Right atrium auricular region (tissue), 2 donors: ENCODE measurements at regions not wholly inside any gene's neighbourhood (a gene's known extent, or its start where the extent isn't known, plus 50 kb on each side); places are given as distances from the start of the nearest gene placed in this dataset.
"Not testable (repeated sequence)": the region's sequence is repeated elsewhere in the genome, so short reads cannot be mapped to it uniquely, and the experiment has no call there.

ENCODE experiments used
- DNase-seq: peaks from one replicate; pipeline ENCODE4 v3.0.0-alpha.2; 2019; ENCODE audit warnings: low spot score
- H3K27ac ChIP-seq, 2 donors: fragments of 200-600 bp; sonication (generic); 1 replicate in 1 of 2; 2 replicates in 1 of 2; pipeline ENCODE4 v1.5.1; 2016 to 2019
- H3K27me3 ChIP-seq, 2 donors: fragments of 200-600 bp; sonication (generic); one replicate each; pipeline versions ENCODE4 v1.5.1 to v1.6.0; 2017 to 2019
- H3K36me3 ChIP-seq: fragments of 200-600 bp; sonication (generic); one replicate; pipeline ENCODE4 v1.5.1; 2016
- H3K4me1 ChIP-seq, 2 donors: fragments of 200-600 bp; sonication (generic); one replicate each; pipeline versions ENCODE4 v1.5.1 to v1.6.0; 2017 to 2019
- H3K4me3 ChIP-seq, 2 donors: fragments of 200-600 bp; sonication (generic); 1 replicate in 1 of 2; 2 replicates in 1 of 2; pipeline ENCODE4 v1.5.1; 2017 to 2019; ENCODE audit warnings: mild to moderate bottlenecking in 1 of 2, moderate library complexity in 1 of 2
- H3K9me3 ChIP-seq, 2 donors: fragments of 200-600 bp; sonication (generic); one replicate each; pipeline ENCODE4 v1.5.1; 2019
- CTCF ChIP-seq, 2 donors: fragments of 200-600 bp; sonication (generic); IDR thresholded peaks; one replicate each; pipeline ENCODE4 v1.5.1; 2019; ENCODE audit warnings: antibody characterized with exemption in 2 of 2

GRCh38 chr17:45584092-45585036 lies 93.8 kb upstream of the PLEKHM1 start:
- peak overlapping the region; percentile 67 to 73 for H3K27ac ChIP-seq
- DNase-seq: no peak

GRCh38 chr17:45585037-45585733 lies 94.7 kb upstream of the PLEKHM1 start:
- peak overlapping the region; percentile 49 to 65 for H3K4me3 ChIP-seq
- peak overlapping the region; percentile 67 to 73 for H3K27ac ChIP-seq
- peaks cover 0 to 24% of the 10 kb centered on the region in 2 donors for H3K4me1 ChIP-seq
- peak; percentile 84 for DNase-seq
- H3K9me3 ChIP-seq, H3K36me3 ChIP-seq, H3K27me3 ChIP-seq: not testable (repeated sequence)
- peak in 1 of 2 donors; percentile 33 for TF ChIP-seq CTCF (IDR thresholded peaks at IDR 0.05)

More at GRCh38 chr17:45584092-45585036, 93.8 kb upstream of the PLEKHM1 start:
- H3K4me3 ChIP-seq: peak overlapping the region; percentile 49 to 65
- TF ChIP-seq CTCF (IDR thresholded peaks at IDR 0.05): no peak
- no peaks in the 10 kb centered on the region for H3K36me3 ChIP-seq
- no peaks in the 10 kb centered on the region for H3K27me3 ChIP-seq
- H3K4me1 ChIP-seq: peaks cover 0 to 24% of the 10 kb centered on the region in 2 donors
- no peaks in the 10 kb centered on the region for H3K9me3 ChIP-seq

- H3K4me3 ChIP-seq: peak overlapping the region; percentile 49 to 65
- peaks cover 0 to 24% of the 10 kb centered on the region in 2 donors for H3K4me1 ChIP-seq
- DNase-seq, H3K27me3 ChIP-seq, H3K36me3 ChIP-seq, H3K9me3 ChIP-seq: not testable (repeated sequence)
- TF ChIP-seq CTCF (IDR thresholded peaks at IDR 0.05): peak in 1 of 2 donors; percentile 48
- peak overlapping the region; percentile 67 to 73 for H3K27ac ChIP-seq
Observed at GRCh38 chr17:45585794-45586650, 95.5 kb upstream of the PLEKHM1 start.

- not testable (repeated sequence) for H3K4me3 ChIP-seq, H3K27ac ChIP-seq, H3K36me3 ChIP-seq, H3K9me3 ChIP-seq, DNase-seq, H3K27me3 ChIP-seq
- peaks cover 0 to 24% of the 10 kb centered on the region in 2 donors for H3K4me1 ChIP-seq
Observed at GRCh38 chr17:45586651-45586934, 96.1 kb upstream of the PLEKHM1 start.

- not testable (repeated sequence) for H3K9me3 ChIP-seq
- peak; percentile 83 for DNase-seq
- TF ChIP-seq CTCF (IDR thresholded peaks at IDR 0.05): peak; percentile 55 to 76
Observed at GRCh38 chr17:45592433-45592923, 102.0 kb upstream of the PLEKHM1 start.

GRCh38 chr17:45596347-45596746 lies 105.8 kb upstream of the PLEKHM1 start:
- not testable (repeated sequence) for DNase-seq, H3K9me3 ChIP-seq, H3K4me1 ChIP-seq, H3K4me3 ChIP-seq, H3K27me3 ChIP-seq, H3K27ac ChIP-seq, H3K36me3 ChIP-seq

More at GRCh38 chr17:45592433-45592923, 102.0 kb upstream of the PLEKHM1 start:
- H3K4me1 ChIP-seq, H3K27ac ChIP-seq, H3K36me3 ChIP-seq, H3K27me3 ChIP-seq, H3K4me3 ChIP-seq: not testable (repeated sequence)

GRCh38 chr17:45600052-45601012 lies 109.8 kb upstream of the PLEKHM1 start:
- H3K4me3 ChIP-seq, DNase-seq: not testable (repeated sequence)

GRCh38 chr17:45601013-45601412 lies 110.5 kb upstream of the PLEKHM1 start:
- H3K36me3 ChIP-seq, DNase-seq, H3K27ac ChIP-seq, H3K4me1 ChIP-seq, H3K9me3 ChIP-seq, H3K27me3 ChIP-seq, H3K4me3 ChIP-seq: not testable (repeated sequence)

More at GRCh38 chr17:45600052-45601012, 109.8 kb upstream of the PLEKHM1 start:
- H3K9me3 ChIP-seq, H3K4me1 ChIP-seq, H3K36me3 ChIP-seq, H3K27me3 ChIP-seq, H3K27ac ChIP-seq: not testable (repeated sequence)
